C4-2B (cell line): ENCODE measurements at regions not wholly inside any gene's neighbourhood (a gene's known extent, or its start where the extent isn't known, plus 50 kb on each side); places are given as distances from the start of the nearest gene placed in this dataset.

ENCODE experiments used
- ZFX ChIP-seq: fragments of 450-650 bp; IDR thresholded peaks from 2 replicates; pipeline ENCODE4 v1.6.1; 2017
- TF ChIP-seq, protein P1 (sequence below): fragments of 450-650 bp; conservative IDR thresholded peaks from 2 replicates; pipeline ENCODE4 v1.5.1; 2017; ENCODE audit warnings: mild to moderate bottlenecking

DNA sequence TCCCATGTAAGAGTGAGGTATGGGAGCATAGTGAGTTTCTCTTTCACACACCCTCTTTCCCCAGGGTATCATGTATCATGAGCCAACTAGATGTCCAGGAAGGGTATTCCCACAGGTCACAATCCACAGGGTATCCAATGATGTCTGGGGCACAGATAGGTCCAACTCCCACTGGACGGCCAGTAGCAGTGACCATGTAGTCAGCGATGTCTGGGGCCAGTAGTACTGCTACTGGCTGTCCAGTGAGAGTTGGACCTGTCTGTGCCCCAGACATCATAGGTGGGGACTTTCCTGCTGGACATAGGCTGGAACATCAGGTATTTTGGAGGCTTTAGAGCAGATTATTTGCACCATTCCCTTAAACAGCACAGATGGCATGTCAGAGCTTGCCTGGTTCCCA lies 352.6 kb upstream of the SGCD start:
- TF ChIP-seq, protein P1, sequence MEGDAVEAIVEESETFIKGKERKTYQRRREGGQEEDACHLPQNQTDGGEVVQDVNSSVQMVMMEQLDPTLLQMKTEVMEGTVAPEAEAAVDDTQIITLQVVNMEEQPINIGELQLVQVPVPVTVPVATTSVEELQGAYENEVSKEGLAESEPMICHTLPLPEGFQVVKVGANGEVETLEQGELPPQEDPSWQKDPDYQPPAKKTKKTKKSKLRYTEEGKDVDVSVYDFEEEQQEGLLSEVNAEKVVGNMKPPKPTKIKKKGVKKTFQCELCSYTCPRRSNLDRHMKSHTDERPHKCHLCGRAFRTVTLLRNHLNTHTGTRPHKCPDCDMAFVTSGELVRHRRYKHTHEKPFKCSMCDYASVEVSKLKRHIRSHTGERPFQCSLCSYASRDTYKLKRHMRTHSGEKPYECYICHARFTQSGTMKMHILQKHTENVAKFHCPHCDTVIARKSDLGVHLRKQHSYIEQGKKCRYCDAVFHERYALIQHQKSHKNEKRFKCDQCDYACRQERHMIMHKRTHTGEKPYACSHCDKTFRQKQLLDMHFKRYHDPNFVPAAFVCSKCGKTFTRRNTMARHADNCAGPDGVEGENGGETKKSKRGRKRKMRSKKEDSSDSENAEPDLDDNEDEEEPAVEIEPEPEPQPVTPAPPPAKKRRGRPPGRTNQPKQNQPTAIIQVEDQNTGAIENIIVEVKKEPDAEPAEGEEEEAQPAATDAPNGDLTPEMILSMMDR = no peak
- TF ChIP-seq ZFX = no peak
